ENCODE measurements at regions not wholly inside any gene's neighbourhood (a gene's known extent, or its start where the extent isn't known, plus 50 kb on each side); places are given as distances from the start of the nearest gene placed in this dataset.

- no peak for TF ChIP-seq EZH2 (IDR thresholded peaks at IDR 0.05; ENCODE audit: low read depth, low read length, severe bottlenecking)
Observed at GRCh38 chr7:136128050-136128449, 150.9 kb upstream of the MTPN start (continued).
